ENCODE measurements at regions not wholly inside any gene's neighbourhood (a gene's known extent, or its start where the extent isn't known, plus 50 kb on each side); places are given as distances from the start of the nearest gene placed in this dataset.

GRCh38 chr2:239845968-239846367 is 179.2 kb downstream of the NDUFA10 start:
- intact Hi-C loops (cut with micrococcal nuclease; ENCODE audit: unreplicated experiment) = no loop called here
- FAIRE-seq = no peak
- BruUV-seq (replicated peaks) = no TSS peak
- H3K4me2 ChIP-seq (ENCODE audit: control insufficient read depth, insufficient read depth) = no peak overlapping the region
- ChIA-PET POLR2A (no interaction called here), SMC1A (ENCODE audit: uncharacterized antibody, unreplicated experiment) (no interaction called here), RAD21 (ENCODE audit: unreplicated experiment) (no interaction called here), CTCF (no interaction called here)
- no peaks in the 10 kb centered on the region for H3K4me1 ChIP-seq (ENCODE audit: control insufficient read depth, insufficient read depth, low read length)
- no peak for TF ChIP-seq BRCA1 (IDR thresholded peaks at IDR 0.05; ENCODE audit: low read depth, low read length)
- TF ChIP-seq, protein P1, sequence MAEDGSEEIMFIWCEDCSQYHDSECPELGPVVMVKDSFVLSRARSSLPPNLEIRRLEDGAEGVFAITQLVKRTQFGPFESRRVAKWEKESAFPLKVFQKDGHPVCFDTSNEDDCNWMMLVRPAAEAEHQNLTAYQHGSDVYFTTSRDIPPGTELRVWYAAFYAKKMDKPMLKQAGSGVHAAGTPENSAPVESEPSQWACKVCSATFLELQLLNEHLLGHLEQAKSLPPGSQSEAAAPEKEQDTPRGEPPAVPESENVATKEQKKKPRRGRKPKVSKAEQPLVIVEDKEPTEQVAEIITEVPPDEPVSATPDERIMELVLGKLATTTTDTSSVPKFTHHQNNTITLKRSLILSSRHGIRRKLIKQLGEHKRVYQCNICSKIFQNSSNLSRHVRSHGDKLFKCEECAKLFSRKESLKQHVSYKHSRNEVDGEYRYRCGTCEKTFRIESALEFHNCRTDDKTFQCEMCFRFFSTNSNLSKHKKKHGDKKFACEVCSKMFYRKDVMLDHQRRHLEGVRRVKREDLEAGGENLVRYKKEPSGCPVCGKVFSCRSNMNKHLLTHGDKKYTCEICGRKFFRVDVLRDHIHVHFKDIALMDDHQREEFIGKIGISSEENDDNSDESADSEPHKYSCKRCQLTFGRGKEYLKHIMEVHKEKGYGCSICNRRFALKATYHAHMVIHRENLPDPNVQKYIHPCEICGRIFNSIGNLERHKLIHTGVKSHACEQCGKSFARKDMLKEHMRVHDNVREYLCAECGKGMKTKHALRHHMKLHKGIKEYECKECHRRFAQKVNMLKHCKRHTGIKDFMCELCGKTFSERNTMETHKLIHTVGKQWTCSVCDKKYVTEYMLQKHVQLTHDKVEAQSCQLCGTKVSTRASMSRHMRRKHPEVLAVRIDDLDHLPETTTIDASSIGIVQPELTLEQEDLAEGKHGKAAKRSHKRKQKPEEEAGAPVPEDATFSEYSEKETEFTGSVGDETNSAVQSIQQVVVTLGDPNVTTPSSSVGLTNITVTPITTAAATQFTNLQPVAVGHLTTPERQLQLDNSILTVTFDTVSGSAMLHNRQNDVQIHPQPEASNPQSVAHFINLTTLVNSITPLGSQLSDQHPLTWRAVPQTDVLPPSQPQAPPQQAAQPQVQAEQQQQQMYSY (CRISPR knock-in tag; IDR thresholded peaks at IDR 0.05) = no peak
- no peak overlapping the region for H3K4me3 ChIP-seq
- H2AFZ ChIP-seq (ENCODE audit: control insufficient read depth, low read depth, low read length) = no peak overlapping the region
- no peak overlapping the region for H3K9ac ChIP-seq (ENCODE audit: control insufficient read depth, insufficient read depth, low read length)
- no peaks in the 10 kb centered on the region for H3K79me2 ChIP-seq (ENCODE audit: control insufficient read depth, insufficient read depth, low read length)
- in situ Hi-C loops (cut with MboI) = no loop called here
- DNase-seq (ENCODE audit: low read depth, low spot score) = no peak
- H3K9me3 ChIP-seq (replicated peaks; ENCODE audit: control insufficient read depth, insufficient read depth, low read length) = no peaks in the 10 kb centered on the region
- ATAC-seq = no peak
- H3K27me3 ChIP-seq (replicated peaks in 1 of 2; ENCODE audit: control insufficient read depth in 2 of 2, insufficient read depth in 2 of 2, low read length in 1 of 2) = no peaks in the 10 kb centered on the region
- no peak overlapping the region for H3K27ac ChIP-seq (ENCODE audit: control insufficient read depth, insufficient read depth)
- H4K20me1 ChIP-seq (ENCODE audit: control insufficient read depth, insufficient read depth) = no peaks in the 10 kb centered on the region
- H3K36me3 ChIP-seq (ENCODE audit: control insufficient read depth in 2 of 2, insufficient read depth in 2 of 2, low read length in 1 of 2) = no peaks in the 10 kb centered on the region

- H3K9ac ChIP-seq (ENCODE audit: control insufficient read depth, insufficient read depth, low read length) = no peak overlapping the region
- SMC1A ChIA-PET (ENCODE audit: uncharacterized antibody, unreplicated experiment) = no interaction called here
- H3K27me3 ChIP-seq (replicated peaks in 1 of 2; ENCODE audit: control insufficient read depth in 2 of 2, insufficient read depth in 2 of 2, low read length in 1 of 2) = no peaks in the 10 kb centered on the region
- POLR2A ChIA-PET = no interaction called here
- in situ Hi-C loops (cut with MboI) = no loop called here
- BruUV-seq (replicated peaks) = no TSS peak
- H3K36me3 ChIP-seq (ENCODE audit: control insufficient read depth in 2 of 2, insufficient read depth in 2 of 2, low read length in 1 of 2) = no peaks in the 10 kb centered on the region
- FAIRE-seq = no peak
- H3K4me2 ChIP-seq (ENCODE audit: control insufficient read depth, insufficient read depth) = no peak overlapping the region
- H2AFZ ChIP-seq (ENCODE audit: control insufficient read depth, low read depth, low read length) = no peak overlapping the region
- H4K20me1 ChIP-seq (ENCODE audit: control insufficient read depth, insufficient read depth) = no peaks in the 10 kb centered on the region
- 30% methylated on average over 5 of the region's 5 CpGs for WGBS (ENCODE audit: insufficient coverage, insufficient replicate concordance, low lambda C conversion rate, missing lambda C conversion rate)
- H3K27ac ChIP-seq (ENCODE audit: control insufficient read depth, insufficient read depth) = no peak overlapping the region
- intact Hi-C loops (cut with micrococcal nuclease; ENCODE audit: unreplicated experiment) = no loop called here
- no peak for ATAC-seq
- peaks cover 2% of the 10 kb centered on the region; the same call in 1 of the 3 replicates for H3K9me3 ChIP-seq (replicated peaks; ENCODE audit: control insufficient read depth, insufficient read depth, low read length)
- H3K79me2 ChIP-seq (ENCODE audit: control insufficient read depth, insufficient read depth, low read length) = no peaks in the 10 kb centered on the region
- H3K4me3 ChIP-seq = no peak overlapping the region
- CTCF ChIA-PET = no interaction called here
- H3K4me1 ChIP-seq (ENCODE audit: control insufficient read depth, insufficient read depth, low read length) = no peaks in the 10 kb centered on the region
- DNase-seq (ENCODE audit: low read depth, low spot score) = no peak
- RAD21 ChIA-PET (ENCODE audit: unreplicated experiment) = no interaction called here
- TF ChIP-seq, protein P2, sequence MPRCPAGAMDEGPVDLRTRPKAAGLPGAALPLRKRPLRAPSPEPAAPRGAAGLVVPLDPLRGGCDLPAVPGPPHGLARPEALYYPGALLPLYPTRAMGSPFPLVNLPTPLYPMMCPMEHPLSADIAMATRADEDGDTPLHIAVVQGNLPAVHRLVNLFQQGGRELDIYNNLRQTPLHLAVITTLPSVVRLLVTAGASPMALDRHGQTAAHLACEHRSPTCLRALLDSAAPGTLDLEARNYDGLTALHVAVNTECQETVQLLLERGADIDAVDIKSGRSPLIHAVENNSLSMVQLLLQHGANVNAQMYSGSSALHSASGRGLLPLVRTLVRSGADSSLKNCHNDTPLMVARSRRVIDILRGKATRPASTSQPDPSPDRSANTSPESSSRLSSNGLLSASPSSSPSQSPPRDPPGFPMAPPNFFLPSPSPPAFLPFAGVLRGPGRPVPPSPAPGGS (IDR thresholded peaks at IDR 0.05; ENCODE audit: borderline replicate concordance, insufficient read depth, low read depth, low read length, poor library complexity, severe bottlenecking) = no peak
- TF ChIP-seq FOXM1 (IDR thresholded peaks at IDR 0.05; ENCODE audit: low read depth, low read length) (no peak), KLF5 (IDR thresholded peaks at IDR 0.05; ENCODE audit: partially characterized antibody) (no peak), RELB (IDR thresholded peaks at IDR 0.05; ENCODE audit: low read depth) (no peak), BHLHE40 (IDR thresholded peaks at IDR 0.05; ENCODE audit: borderline replicate concordance in 1 of 2, low read depth in 2 of 2, low read length in 1 of 2) (no peak)
- TF ChIP-seq, protein P3, sequence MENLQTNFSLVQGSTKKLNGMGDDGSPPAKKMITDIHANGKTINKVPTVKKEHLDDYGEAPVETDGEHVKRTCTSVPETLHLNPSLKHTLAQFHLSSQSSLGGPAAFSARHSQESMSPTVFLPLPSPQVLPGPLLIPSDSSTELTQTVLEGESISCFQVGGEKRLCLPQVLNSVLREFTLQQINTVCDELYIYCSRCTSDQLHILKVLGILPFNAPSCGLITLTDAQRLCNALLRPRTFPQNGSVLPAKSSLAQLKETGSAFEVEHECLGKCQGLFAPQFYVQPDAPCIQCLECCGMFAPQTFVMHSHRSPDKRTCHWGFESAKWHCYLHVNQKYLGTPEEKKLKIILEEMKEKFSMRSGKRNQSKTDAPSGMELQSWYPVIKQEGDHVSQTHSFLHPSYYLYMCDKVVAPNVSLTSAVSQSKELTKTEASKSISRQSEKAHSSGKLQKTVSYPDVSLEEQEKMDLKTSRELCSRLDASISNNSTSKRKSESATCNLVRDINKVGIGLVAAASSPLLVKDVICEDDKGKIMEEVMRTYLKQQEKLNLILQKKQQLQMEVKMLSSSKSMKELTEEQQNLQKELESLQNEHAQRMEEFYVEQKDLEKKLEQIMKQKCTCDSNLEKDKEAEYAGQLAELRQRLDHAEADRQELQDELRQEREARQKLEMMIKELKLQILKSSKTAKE (IDR thresholded peaks at IDR 0.05; ENCODE audit: low read depth, poor library complexity, severe bottlenecking) = no peak
Measured at GRCh38 chr2:239839306-239839705, 185.8 kb downstream of the NDUFA10 start.

Data from GM12878 (cell line).